GM19395 (cell line): ENCODE measurements at regions not wholly inside any gene's neighbourhood (a gene's known extent, or its start where the extent isn't known, plus 50 kb on each side); places are given as distances from the start of the nearest gene placed in this dataset.
"Not testable (repeated sequence)": the region's sequence is repeated elsewhere in the genome, so short reads cannot be mapped to it uniquely, and the experiment has no call there.

Experiments
- ATAC-seq: cut with Tn5 transposase; IDR thresholded peaks from one replicate; pipeline ENCODE4 v1.9.1; 2021; ENCODE audit warnings: mild to moderate bottlenecking, moderate library complexity; ENCODE audit not compliant: unreplicated experiment

GRCh38 chr3:6602329-6602728, 258.6 kb upstream of the GRM7 start:
- ATAC-seq = no peak

GRCh38 chr3:6605227-6605626, 255.7 kb upstream of the GRM7 start:
- ATAC-seq = no peak

- no peak for ATAC-seq
These were observed 252.1 kb upstream of the GRM7 start for GRCh38 chr3:6608843-6609242.

GRCh38 chr3:6612034-6612616, 248.8 kb upstream of the GRM7 start:
- ATAC-seq = no peak

GRCh38 chr3:6622260-6622659, 238.7 kb upstream of the GRM7 start:
- ATAC-seq = no peak

GRCh38 chr3:6622712-6623111, 238.2 kb upstream of the GRM7 start:
- no peak for ATAC-seq

GRCh38 chr3:6631376-6631775, 229.5 kb upstream of the GRM7 start:
- no peak for ATAC-seq

- ATAC-seq = peak; percentile 52
These were observed 220.0 kb upstream of the GRM7 start for GRCh38 chr3:6640907-6641306.

GRCh38 chr3:6644070-6644929, 216.6 kb upstream of the GRM7 start:
- ATAC-seq = peak; percentile 65

GRCh38 chr3:6654670-6655069, 206.2 kb upstream of the GRM7 start:
- ATAC-seq = no peak

- ATAC-seq = no peak
These were observed 205.6 kb upstream of the GRM7 start for GRCh38 chr3:6655275-6655674.

GRCh38 chr3:6657591-6657990, 203.3 kb upstream of the GRM7 start:
- ATAC-seq = no peak

GRCh38 chr3:6667354-6667753, 193.6 kb upstream of the GRM7 start:
- no peak for ATAC-seq

GRCh38 chr3:6671363-6671762, 189.6 kb upstream of the GRM7 start:
- no peak for ATAC-seq

- ATAC-seq = peak; percentile 58
These were observed 181.4 kb upstream of the GRM7 start for GRCh38 chr3:6679510-6679909.

GRCh38 chr3:6680119-6680806, 180.7 kb upstream of the GRM7 start:
- ATAC-seq = peak; percentile 96

- ATAC-seq = no peak
These were observed 163.6 kb upstream of the GRM7 start for GRCh38 chr3:6697285-6697684.

GRCh38 chr3:6697722-6698121, 163.2 kb upstream of the GRM7 start:
- ATAC-seq = no peak

- ATAC-seq = not testable (repeated sequence)
These were observed 156.1 kb upstream of the GRM7 start for GRCh38 chr3:6704817-6705216.

GRCh38 chr3:6706777-6707176, 154.1 kb upstream of the GRM7 start:
- ATAC-seq = no peak

- ATAC-seq = no peak
These were observed 151.7 kb upstream of the GRM7 start for GRCh38 chr3:6709178-6709577.

GRCh38 chr3:6714962-6715361, 146.0 kb upstream of the GRM7 start:
- ATAC-seq = no peak
